HG03103 (cell line): ENCODE measurements at regions not wholly inside any gene's neighbourhood (a gene's known extent, or its start where the extent isn't known, plus 50 kb on each side); places are given as distances from the start of the nearest gene placed in this dataset.
"Not testable (repeated sequence)": the region's sequence is repeated elsewhere in the genome, so short reads cannot be mapped to it uniquely, and the experiment has no call there.

Experiments
- ATAC-seq: cut with Tn5 transposase; IDR thresholded peaks from one replicate; pipeline ENCODE4 v1.9.1; 2021; ENCODE audit warnings: low read depth; ENCODE audit not compliant: unreplicated experiment

GRCh38 chr5:154626876-154627557 is 128.2 kb upstream of the LARP1 start:
- no peak for ATAC-seq

- ATAC-seq: no peak
Measured at GRCh38 chr5:154625031-154625430, 130.1 kb upstream of the LARP1 start.

GRCh38 chr5:154624341-154624740 is 130.8 kb upstream of the LARP1 start:
- no peak for ATAC-seq

- no peak for ATAC-seq
Measured at GRCh38 chr5:154620411-154620810, 134.8 kb upstream of the LARP1 start.

- ATAC-seq: no peak
Measured at GRCh38 chr5:154618696-154619095, 136.5 kb upstream of the LARP1 start.

GRCh38 chr5:154614595-154614994 is 136.6 kb upstream of the HAND1 start:
- ATAC-seq: no peak

- no peak for ATAC-seq
Measured at GRCh38 chr5:154614125-154614524, 136.1 kb upstream of the HAND1 start.

GRCh38 chr5:154612666-154613065 is 134.6 kb upstream of the HAND1 start:
- ATAC-seq: no peak

- no peak for ATAC-seq
Measured at GRCh38 chr5:154611341-154611767, 133.3 kb upstream of the HAND1 start.

GRCh38 chr5:154610321-154611154 is 132.5 kb upstream of the HAND1 start:
- ATAC-seq: peak; percentile 94

GRCh38 chr5:154609251-154609650 is 131.2 kb upstream of the HAND1 start:
- ATAC-seq: no peak

- ATAC-seq: no peak
Measured at GRCh38 chr5:154608531-154609011, 130.5 kb upstream of the HAND1 start.

- no peak for ATAC-seq
Measured at GRCh38 chr5:154607746-154608145, 129.7 kb upstream of the HAND1 start.

GRCh38 chr5:154606246-154606645 is 128.2 kb upstream of the HAND1 start:
- no peak for ATAC-seq

GRCh38 chr5:154603953-154604679 is 126.1 kb upstream of the HAND1 start:
- ATAC-seq: no peak

- ATAC-seq: no peak
Measured at GRCh38 chr5:154603485-154603884, 125.5 kb upstream of the HAND1 start.

GRCh38 chr5:154603011-154603410 is 125.0 kb upstream of the HAND1 start:
- no peak for ATAC-seq

GRCh38 chr5:154601014-154601413 is 123.0 kb upstream of the HAND1 start:
- no peak for ATAC-seq

- no peak for ATAC-seq
Measured at GRCh38 chr5:154598021-154598420, 120.0 kb upstream of the HAND1 start.

GRCh38 chr5:154596844-154597243 is 118.8 kb upstream of the HAND1 start:
- ATAC-seq: not testable (repeated sequence)

- no peak for ATAC-seq
Measured at GRCh38 chr5:154595662-154596061, 117.6 kb upstream of the HAND1 start.
